GM12878 (cell line): ENCODE measurements at regions not wholly inside any gene's neighbourhood (a gene's known extent, or its start where the extent isn't known, plus 50 kb on each side); places are given as distances from the start of the nearest gene placed in this dataset.

Experiments
- ATAC-seq: fragments of 200-7000 bp; cut with Tn5 transposase; 3 replicates; pipeline ENCODE4 v1.9.1; 2020; ENCODE audit warnings: mild to moderate bottlenecking, moderate library complexity
- BruUV-seq: library from RNA; stranded (reverse); fragments of 400-500 nt; replicated peaks from 2 replicates; lab custom pipeline; 2021; lab: Mats Ljungman, UMichigan
- CTCF ChIA-PET: fragments of 300-600 bp; sonication (Branson Sonifier 250); formaldehyde crosslinking; extraction: SDS; loops from one replicate; lab custom pipeline; 2021; ENCODE audit warnings: inconsistent platforms; lab: Yijun Ruan, JAX
- POLR2A ChIA-PET: fragments of 350-600 bp; formaldehyde crosslinking; extraction: SDS; loops from one replicate; lab custom pipeline; 2021; ENCODE audit warnings: inconsistent platforms; lab: Charles Lee
- RAD21 ChIA-PET: fragments of 300-600 bp; sonication (Branson Sonifier 250); formaldehyde crosslinking; loops from one replicate; lab custom pipeline; 2023; ENCODE audit warnings: antibody characterized with exemption; ENCODE audit not compliant: unreplicated experiment; lab: Charles Lee
- SMC1A ChIA-PET: fragments of 300-600 bp; sonication (Branson Sonifier 250); formaldehyde crosslinking; loops from one replicate; lab custom pipeline; 2023; ENCODE audit not compliant: unreplicated experiment, uncharacterized antibody; lab: Charles Lee
- DNase-seq: peaks from one replicate; pipeline ENCODE4 v3.0.0-alpha.2; 2011; ENCODE audit warnings: low read depth, low spot score
- FAIRE-seq: peaks from 3 replicates; lab custom pipeline; 2011; peaks lifted over from hg19 to GRCh38; lab: Jason Lieb, UNC
- H2AFZ ChIP-seq: 2 replicates; pipeline ENCODE4 v1.6.0; 2011; ENCODE audit warnings: low read depth, low read length, control low read depth; ENCODE audit not compliant: control insufficient read depth
- H3K27ac ChIP-seq: 2 replicates; pipeline ENCODE4 v1.5.1; 2011; ENCODE audit warnings: control low read depth; ENCODE audit not compliant: control insufficient read depth, insufficient read depth
- H3K27me3 ChIP-seq, 2 experiments: replicated peaks in 1 of 2; 2 replicates each; pipeline versions ENCODE4 v1.6.0 to v1.6.1; 2011; ENCODE audit warnings: low read length in 1 of 2; ENCODE audit not compliant: control insufficient read depth in 2 of 2, insufficient read depth in 2 of 2
- H3K36me3 ChIP-seq, 2 experiments: 2 replicates each; pipeline ENCODE4 v1.5.1; 2011; ENCODE audit warnings: low read length in 1 of 2; ENCODE audit not compliant: control insufficient read depth in 2 of 2, insufficient read depth in 2 of 2
- H3K4me1 ChIP-seq: 2 replicates; pipeline ENCODE4 v1.6.1; 2011; ENCODE audit warnings: mild to moderate bottlenecking, low read length, moderate library complexity, mixed read lengths; ENCODE audit not compliant: control insufficient read depth, insufficient read depth
- H3K4me2 ChIP-seq: 2 replicates; pipeline ENCODE4 v1.6.0; 2011; ENCODE audit warnings: control low read depth; ENCODE audit not compliant: control insufficient read depth, insufficient read depth
- H3K4me3 ChIP-seq: fragments of 200-600 bp; sonication (generic); 2 replicates; pipeline ENCODE4 v1.5.1; 2016
- H3K79me2 ChIP-seq: 2 replicates; pipeline ENCODE4 v1.6.0; 2011; ENCODE audit warnings: low read length; ENCODE audit not compliant: control insufficient read depth, insufficient read depth
- H3K9ac ChIP-seq: 2 replicates; pipeline ENCODE4 v1.8.0; 2011; ENCODE audit warnings: low read length, control low read depth, mixed read lengths; ENCODE audit not compliant: control insufficient read depth, insufficient read depth
- H3K9me3 ChIP-seq: replicated peaks from 3 replicates; pipeline ENCODE4 v1.5.1; 2011; ENCODE audit warnings: mild to moderate bottlenecking, low read length; ENCODE audit not compliant: control insufficient read depth, insufficient read depth
- H4K20me1 ChIP-seq: 2 replicates; pipeline ENCODE4 v1.6.0; 2011; ENCODE audit not compliant: control insufficient read depth, insufficient read depth
- BRCA1 ChIP-seq: IDR thresholded peaks from 2 replicates; pipeline ENCODE4 v1.6.1; 2011; ENCODE audit warnings: low read depth, low read length, improper control_type of control experiment
- CBFB ChIP-seq: IDR thresholded peaks from 2 replicates; pipeline ENCODE4 v1.6.1; 2016; ENCODE audit warnings: antibody characterized with exemption, low read depth
- CHD1 ChIP-seq: IDR thresholded peaks from 2 replicates; pipeline ENCODE4 v1.6.1; 2012; ENCODE audit warnings: low read depth, low read length, improper control_type of control experiment
- JUND ChIP-seq: IDR thresholded peaks from 2 replicates; pipeline ENCODE4 v1.6.1; 2012; ENCODE audit warnings: low read depth, mild to moderate bottlenecking, low read length, improper control_type of control experiment, moderate library complexity
- MYB ChIP-seq: fragments of 150-350 bp; IDR thresholded peaks from 2 replicates; pipeline ENCODE4 v1.6.1; 2014; ENCODE audit warnings: mild to moderate bottlenecking, low read depth, low read length, borderline replicate concordance
- POLR2AphosphoS2 ChIP-seq: IDR thresholded peaks from 2 replicates; pipeline ENCODE4 v1.6.1; 2011; ENCODE audit warnings: low read depth, mild to moderate bottlenecking, low read length, improper control_type of control experiment, moderate library complexity
- SUZ12 ChIP-seq: fragments of 200-600 bp; sonication (generic); IDR thresholded peaks from one replicate; pipeline ENCODE4 v1.6.1; 2018; ENCODE audit warnings: antibody characterized with exemption, mild to moderate bottlenecking; ENCODE audit not compliant: unreplicated experiment
- TARDBP ChIP-seq: IDR thresholded peaks from 2 replicates; pipeline ENCODE4 v1.6.1; 2016; ENCODE audit warnings: borderline replicate concordance
- TCF7 ChIP-seq: IDR thresholded peaks from 2 replicates; pipeline ENCODE4 v1.6.1; 2014; ENCODE audit warnings: antibody characterized with exemption, borderline replicate concordance
- ZBTB4 ChIP-seq: fragments of 450-650 bp; formaldehyde crosslinking; IDR thresholded peaks from 2 replicates; pipeline ENCODE4 v1.4.0; 2022; ENCODE audit warnings: mild to moderate bottlenecking, moderate library complexity
- ZNF384 ChIP-seq: IDR thresholded peaks from 2 replicates; pipeline ENCODE4 v1.6.1; 2012; ENCODE audit warnings: low read depth, mild to moderate bottlenecking, low read length, improper control_type of control experiment, borderline replicate concordance
- WGBS: methylation state at CpG from one replicate; pipeline ENCODE4 v1.1.6; 2016; ENCODE audit warnings: low lambda C conversion rate; ENCODE audit not compliant: insufficient replicate concordance, insufficient coverage; ENCODE audit errors: missing lambda C conversion rate; 5-methylcytosine and 5-hydroxymethylcytosine counted together
- in situ Hi-C: fragments of 300-500 bp; cut with MboI; formaldehyde crosslinking; loops from 9 replicates; pipeline ENCODE4 v1.14.3; 2018; ENCODE audit warnings: mixed read lengths
- intact Hi-C: fragments of 100-400 bp; cut with micrococcal nuclease; formaldehyde crosslinking; loops from one replicate; pipeline ENCODE4 v1.14.2; 2022; ENCODE audit not compliant: unreplicated experiment
- TF ChIP-seq, protein P1 (sequence below): IDR thresholded peaks from 2 replicates; pipeline ENCODE4 v1.6.1; 2012; ENCODE audit warnings: low read depth, low read length, improper control_type of control experiment
- TF ChIP-seq, protein P2 (sequence below): IDR thresholded peaks from 2 replicates; pipeline ENCODE4 v1.6.1; 2012; ENCODE audit warnings: improper control_type of control experiment, low read depth, low read length; ENCODE audit not compliant: insufficient replicate concordance
- TF ChIP-seq, protein P3 (sequence below): IDR thresholded peaks from 2 replicates; pipeline ENCODE4 v1.6.1; 2011; ENCODE audit warnings: borderline replicate concordance, low read depth, mild to moderate bottlenecking, moderate library complexity, low read length; ENCODE audit not compliant: insufficient read depth, poor library complexity, severe bottlenecking

- H3K9ac ChIP-seq, result no peak overlapping the region
- no peak overlapping the region for H2AFZ ChIP-seq
- ChIA-PET SMC1A (no interaction called here), CTCF (no interaction called here), POLR2A (no interaction called here), RAD21 (no interaction called here)
- intact Hi-C loops, result no loop called here
- no peak overlapping the region for H3K4me3 ChIP-seq
- no peaks in the 10 kb centered on the region for H3K9me3 ChIP-seq
- H3K27ac ChIP-seq, result no peak overlapping the region
- H3K4me1 ChIP-seq, result no peaks in the 10 kb centered on the region
- BruUV-seq, result no TSS peak
- in situ Hi-C loops, result no loop called here
- 48% methylated on average over 4 of the region's 4 CpGs for WGBS
- no peak overlapping the region for H3K4me2 ChIP-seq
- FAIRE-seq (no peak), DNase-seq (no peak), ATAC-seq (no peak)
- no peaks in the 10 kb centered on the region for H4K20me1 ChIP-seq
- H3K79me2 ChIP-seq, result no peaks in the 10 kb centered on the region
- no peaks in the 10 kb centered on the region for H3K36me3 ChIP-seq
- no peaks in the 10 kb centered on the region for H3K27me3 ChIP-seq
- no peak for TF ChIP-seq CBFB
- TF ChIP-seq ZBTB4, result no peak
- TF ChIP-seq TARDBP, result no peak
- TF ChIP-seq, protein P1, sequence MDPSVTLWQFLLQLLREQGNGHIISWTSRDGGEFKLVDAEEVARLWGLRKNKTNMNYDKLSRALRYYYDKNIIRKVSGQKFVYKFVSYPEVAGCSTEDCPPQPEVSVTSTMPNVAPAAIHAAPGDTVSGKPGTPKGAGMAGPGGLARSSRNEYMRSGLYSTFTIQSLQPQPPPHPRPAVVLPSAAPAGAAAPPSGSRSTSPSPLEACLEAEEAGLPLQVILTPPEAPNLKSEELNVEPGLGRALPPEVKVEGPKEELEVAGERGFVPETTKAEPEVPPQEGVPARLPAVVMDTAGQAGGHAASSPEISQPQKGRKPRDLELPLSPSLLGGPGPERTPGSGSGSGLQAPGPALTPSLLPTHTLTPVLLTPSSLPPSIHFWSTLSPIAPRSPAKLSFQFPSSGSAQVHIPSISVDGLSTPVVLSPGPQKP, result no peak
- TF ChIP-seq ZNF384, result no peak
- TF ChIP-seq BRCA1, result no peak
- TF ChIP-seq, protein P2, sequence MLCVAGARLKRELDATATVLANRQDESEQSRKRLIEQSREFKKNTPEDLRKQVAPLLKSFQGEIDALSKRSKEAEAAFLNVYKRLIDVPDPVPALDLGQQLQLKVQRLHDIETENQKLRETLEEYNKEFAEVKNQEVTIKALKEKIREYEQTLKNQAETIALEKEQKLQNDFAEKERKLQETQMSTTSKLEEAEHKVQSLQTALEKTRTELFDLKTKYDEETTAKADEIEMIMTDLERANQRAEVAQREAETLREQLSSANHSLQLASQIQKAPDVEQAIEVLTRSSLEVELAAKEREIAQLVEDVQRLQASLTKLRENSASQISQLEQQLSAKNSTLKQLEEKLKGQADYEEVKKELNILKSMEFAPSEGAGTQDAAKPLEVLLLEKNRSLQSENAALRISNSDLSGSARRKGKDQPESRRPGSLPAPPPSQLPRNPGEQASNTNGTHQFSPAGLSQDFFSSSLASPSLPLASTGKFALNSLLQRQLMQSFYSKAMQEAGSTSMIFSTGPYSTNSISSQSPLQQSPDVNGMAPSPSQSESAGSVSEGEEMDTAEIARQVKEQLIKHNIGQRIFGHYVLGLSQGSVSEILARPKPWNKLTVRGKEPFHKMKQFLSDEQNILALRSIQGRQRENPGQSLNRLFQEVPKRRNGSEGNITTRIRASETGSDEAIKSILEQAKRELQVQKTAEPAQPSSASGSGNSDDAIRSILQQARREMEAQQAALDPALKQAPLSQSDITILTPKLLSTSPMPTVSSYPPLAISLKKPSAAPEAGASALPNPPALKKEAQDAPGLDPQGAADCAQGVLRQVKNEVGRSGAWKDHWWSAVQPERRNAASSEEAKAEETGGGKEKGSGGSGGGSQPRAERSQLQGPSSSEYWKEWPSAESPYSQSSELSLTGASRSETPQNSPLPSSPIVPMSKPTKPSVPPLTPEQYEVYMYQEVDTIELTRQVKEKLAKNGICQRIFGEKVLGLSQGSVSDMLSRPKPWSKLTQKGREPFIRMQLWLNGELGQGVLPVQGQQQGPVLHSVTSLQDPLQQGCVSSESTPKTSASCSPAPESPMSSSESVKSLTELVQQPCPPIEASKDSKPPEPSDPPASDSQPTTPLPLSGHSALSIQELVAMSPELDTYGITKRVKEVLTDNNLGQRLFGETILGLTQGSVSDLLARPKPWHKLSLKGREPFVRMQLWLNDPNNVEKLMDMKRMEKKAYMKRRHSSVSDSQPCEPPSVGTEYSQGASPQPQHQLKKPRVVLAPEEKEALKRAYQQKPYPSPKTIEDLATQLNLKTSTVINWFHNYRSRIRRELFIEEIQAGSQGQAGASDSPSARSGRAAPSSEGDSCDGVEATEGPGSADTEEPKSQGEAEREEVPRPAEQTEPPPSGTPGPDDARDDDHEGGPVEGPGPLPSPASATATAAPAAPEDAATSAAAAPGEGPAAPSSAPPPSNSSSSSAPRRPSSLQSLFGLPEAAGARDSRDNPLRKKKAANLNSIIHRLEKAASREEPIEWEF, result no peak
- no peak for TF ChIP-seq POLR2AphosphoS2
- no peak for TF ChIP-seq SUZ12
- TF ChIP-seq JUND, result no peak
- TF ChIP-seq, protein P3, sequence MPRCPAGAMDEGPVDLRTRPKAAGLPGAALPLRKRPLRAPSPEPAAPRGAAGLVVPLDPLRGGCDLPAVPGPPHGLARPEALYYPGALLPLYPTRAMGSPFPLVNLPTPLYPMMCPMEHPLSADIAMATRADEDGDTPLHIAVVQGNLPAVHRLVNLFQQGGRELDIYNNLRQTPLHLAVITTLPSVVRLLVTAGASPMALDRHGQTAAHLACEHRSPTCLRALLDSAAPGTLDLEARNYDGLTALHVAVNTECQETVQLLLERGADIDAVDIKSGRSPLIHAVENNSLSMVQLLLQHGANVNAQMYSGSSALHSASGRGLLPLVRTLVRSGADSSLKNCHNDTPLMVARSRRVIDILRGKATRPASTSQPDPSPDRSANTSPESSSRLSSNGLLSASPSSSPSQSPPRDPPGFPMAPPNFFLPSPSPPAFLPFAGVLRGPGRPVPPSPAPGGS, result no peak
- no peak for TF ChIP-seq MYB
- TF ChIP-seq CHD1, result no peak
- no peak for TF ChIP-seq TCF7
Observed at GRCh38 chr6:133062077-133062476, 179.1 kb upstream of the EYA4 start.
